HFF-Myc (cell line): ENCODE measurements at regions not wholly inside any gene's neighbourhood (a gene's known extent, or its start where the extent isn't known, plus 50 kb on each side); places are given as distances from the start of the nearest gene placed in this dataset.
"Not testable (repeated sequence)": the region's sequence is repeated elsewhere in the genome, so short reads cannot be mapped to it uniquely, and the experiment has no call there.

Experiments used
- DNase-seq: peaks from one replicate; pipeline ENCODE4 v3.0.0-alpha.2; 2011; ENCODE audit warnings: low read depth; ENCODE audit errors: extremely low read depth
- H3K4me3 ChIP-seq: replicated peaks from 2 replicates; pipeline ENCODE4 v1.5.1; 2011; ENCODE audit warnings: low read depth, mild to moderate bottlenecking, control low read depth, low read length
- TF ChIP-seq, protein P1 (sequence below): IDR thresholded peaks from 2 replicates; pipeline ENCODE4 v1.5.1; 2012; ENCODE audit warnings: mild to moderate bottlenecking, low read depth, low read length, control low read depth; ENCODE audit errors: missing control alignments

DNA sequence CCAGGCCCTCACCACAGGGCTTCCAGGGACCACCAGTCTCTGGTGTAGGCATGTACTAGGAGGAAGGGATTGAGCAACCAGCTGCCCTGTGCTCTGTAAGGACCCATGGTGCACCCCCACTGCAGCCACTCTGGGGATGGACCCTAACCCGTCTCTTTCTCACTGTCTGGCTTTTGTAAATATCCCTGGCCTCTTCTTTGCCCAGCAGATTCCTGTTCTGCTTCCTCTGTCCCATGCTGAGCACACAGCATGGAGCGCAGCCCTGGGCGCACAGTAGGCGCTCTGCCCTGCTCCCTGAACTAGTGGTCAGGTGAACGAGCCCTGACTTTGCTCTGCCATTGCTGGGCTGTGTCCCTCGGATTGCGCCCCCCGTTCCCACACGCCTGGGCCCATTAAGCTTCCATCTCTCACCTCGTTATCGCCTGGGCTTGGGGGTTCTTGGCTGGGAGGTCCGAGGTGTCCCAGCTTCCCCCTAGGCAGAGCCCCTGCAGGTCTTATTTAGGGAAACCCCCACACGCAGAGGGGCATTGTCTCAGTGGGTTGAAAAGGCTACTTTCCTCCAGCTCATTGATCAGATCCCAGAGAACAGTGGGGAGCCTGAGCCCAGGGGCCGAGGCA, 162.1 kb downstream of the MYCN start:
- H3K4me3 ChIP-seq = no peak overlapping the region
- TF ChIP-seq, protein P1, sequence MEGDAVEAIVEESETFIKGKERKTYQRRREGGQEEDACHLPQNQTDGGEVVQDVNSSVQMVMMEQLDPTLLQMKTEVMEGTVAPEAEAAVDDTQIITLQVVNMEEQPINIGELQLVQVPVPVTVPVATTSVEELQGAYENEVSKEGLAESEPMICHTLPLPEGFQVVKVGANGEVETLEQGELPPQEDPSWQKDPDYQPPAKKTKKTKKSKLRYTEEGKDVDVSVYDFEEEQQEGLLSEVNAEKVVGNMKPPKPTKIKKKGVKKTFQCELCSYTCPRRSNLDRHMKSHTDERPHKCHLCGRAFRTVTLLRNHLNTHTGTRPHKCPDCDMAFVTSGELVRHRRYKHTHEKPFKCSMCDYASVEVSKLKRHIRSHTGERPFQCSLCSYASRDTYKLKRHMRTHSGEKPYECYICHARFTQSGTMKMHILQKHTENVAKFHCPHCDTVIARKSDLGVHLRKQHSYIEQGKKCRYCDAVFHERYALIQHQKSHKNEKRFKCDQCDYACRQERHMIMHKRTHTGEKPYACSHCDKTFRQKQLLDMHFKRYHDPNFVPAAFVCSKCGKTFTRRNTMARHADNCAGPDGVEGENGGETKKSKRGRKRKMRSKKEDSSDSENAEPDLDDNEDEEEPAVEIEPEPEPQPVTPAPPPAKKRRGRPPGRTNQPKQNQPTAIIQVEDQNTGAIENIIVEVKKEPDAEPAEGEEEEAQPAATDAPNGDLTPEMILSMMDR = no peak
- no peak for DNase-seq

DNA sequence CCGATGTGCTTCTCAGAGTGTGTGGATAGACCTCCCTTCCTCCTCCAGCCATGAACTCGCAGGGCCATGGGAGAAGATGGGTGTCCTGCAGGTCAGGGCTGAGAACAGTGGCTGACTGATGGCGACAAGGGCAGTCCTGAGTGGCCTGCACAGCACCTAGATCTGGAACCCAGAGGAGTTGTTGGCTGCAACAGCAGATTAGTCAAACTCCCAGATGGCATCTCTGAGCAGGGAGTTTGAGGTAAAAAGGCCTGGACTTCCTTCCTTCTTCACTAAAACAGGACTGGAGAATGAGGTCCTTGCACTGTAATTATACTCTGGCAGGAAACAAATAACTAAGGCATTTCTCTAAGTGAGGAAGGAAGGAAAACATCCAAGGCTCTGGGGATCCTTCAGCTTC, 160.8 kb downstream of the MYCN start:
- DNase-seq = no peak
- TF ChIP-seq, protein P1 = no peak
- no peak overlapping the region for H3K4me3 ChIP-seq

DNA sequence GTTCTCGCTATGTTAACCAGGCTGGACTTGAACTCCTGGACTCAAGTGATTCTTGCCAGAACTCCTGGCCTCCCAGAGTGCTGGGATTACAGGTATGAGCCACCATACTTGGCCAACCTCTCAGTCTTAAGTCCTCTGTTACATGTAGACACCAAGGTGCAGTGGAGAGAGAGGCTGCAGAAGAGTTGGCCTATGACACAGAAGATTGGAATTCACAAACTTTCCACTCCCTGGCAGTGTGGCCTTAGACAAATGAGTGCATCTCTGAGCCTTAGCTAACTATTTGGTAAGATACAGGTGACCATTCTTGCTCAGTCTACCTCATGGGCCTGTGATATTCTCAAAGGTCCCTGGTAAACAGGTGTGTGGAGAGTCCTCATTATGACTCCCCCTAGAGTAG, 159.7 kb downstream of the MYCN start:
- DNase-seq = no peak
- TF ChIP-seq, protein P1 = no peak
- no peak overlapping the region for H3K4me3 ChIP-seq

DNA sequence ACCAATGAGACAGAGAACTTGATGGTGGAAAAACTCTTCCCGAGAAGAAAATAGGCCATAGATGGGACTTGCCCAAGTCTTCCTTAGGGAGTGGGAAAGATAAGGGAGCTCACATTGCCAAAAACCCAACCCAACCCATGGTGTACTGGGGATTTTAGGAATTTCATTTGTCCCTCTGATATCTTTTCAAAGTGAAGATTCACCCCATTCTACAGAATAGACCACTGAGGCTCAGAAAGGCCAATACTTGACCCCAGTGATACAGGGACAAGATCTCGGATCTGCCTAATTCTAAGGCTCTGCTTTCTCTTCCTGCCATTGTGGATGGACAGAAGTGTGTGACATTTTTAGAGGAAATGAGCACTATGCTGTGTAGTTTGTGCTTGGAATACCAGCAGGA, 159.0 kb downstream of the MYCN start:
- TF ChIP-seq, protein P1 = no peak
- no peak for DNase-seq

DNA sequence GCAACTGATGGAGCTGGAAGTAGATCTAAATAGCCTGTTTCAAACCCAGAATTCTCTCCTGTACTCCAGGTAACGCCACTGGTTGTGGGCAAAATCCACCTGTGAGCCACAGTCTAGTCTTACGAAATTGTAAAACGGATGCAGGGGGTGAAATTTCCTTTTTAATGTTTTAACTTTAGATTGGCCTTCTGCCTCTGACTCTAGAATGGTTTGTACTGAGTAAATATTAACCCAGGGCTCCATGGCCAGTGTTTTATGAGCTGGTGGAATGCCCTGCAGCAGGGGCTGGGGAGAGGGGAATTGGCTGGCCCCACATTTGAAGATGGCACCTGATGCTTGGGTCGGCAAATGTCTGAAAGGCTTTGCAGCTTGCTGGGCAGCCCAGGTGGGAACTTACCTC, 156.6 kb downstream of the MYCN start:
- no peak for DNase-seq
- TF ChIP-seq, protein P1 = no peak
- H3K4me3 ChIP-seq = no peak overlapping the region

More for the DNA sequence above, 159.0 kb downstream of the MYCN start:
- H3K4me3 ChIP-seq = no peak overlapping the region

DNA sequence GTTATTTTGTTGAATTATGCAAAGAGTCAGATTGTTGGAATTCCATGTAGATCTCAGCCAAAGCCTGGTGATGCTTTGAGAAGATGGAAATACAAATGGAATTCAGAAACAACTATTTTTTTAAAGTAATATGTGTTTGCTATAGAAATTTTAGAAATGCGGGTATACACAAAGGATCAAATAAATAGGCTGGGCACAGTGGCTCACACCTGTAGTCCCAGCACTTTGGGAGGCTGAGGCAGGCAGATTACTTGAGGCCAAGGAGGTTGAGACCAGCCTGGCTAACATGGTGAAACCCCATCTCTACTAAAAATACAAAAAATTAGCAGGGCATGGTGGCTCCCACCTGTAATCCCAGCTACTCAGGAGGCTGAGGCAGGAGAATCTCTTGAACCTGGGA, 155.1 kb downstream of the MYCN start:
- not testable (repeated sequence) for H3K4me3 ChIP-seq, DNase-seq

DNA sequence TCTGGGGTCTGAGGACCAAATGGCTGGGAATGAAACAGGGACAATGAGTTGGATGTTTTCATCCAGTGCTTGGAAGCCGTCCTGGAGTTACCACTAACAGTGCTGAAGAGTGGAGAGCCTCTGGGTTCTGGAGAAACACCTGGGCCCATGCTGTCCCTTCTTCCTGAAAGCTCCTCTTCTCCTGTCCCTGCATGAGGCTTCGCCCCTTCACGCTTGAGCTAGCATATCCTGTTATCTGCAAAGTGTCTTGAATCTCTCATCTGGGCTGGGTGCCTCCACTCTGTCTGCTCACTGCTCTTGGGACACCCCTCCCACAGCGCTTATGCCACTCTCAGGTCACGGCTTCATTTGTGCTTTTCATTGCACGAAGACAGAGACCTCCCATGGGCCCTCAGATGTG, 154.5 kb downstream of the MYCN start:
- TF ChIP-seq, protein P1 = no peak
- no peak for DNase-seq
- no peak overlapping the region for H3K4me3 ChIP-seq
